ENCODE measurements at regions not wholly inside any gene's neighbourhood (a gene's known extent, or its start where the extent isn't known, plus 50 kb on each side); places are given as distances from the start of the nearest gene placed in this dataset.

GRCh38 chr2:224198436-224198835, 159.3 kb upstream of the SERPINE2 start:
- DNase-seq, result no peak
- H3K9me3 ChIP-seq (replicated peaks; ENCODE audit: control insufficient read depth, low read depth, low read length), result no peaks in the 10 kb centered on the region
- no peak overlapping the region for H3K4me3 ChIP-seq (ENCODE audit: low read length)
- peaks cover 3% of the 10 kb centered on the region for H3K4me1 ChIP-seq (ENCODE audit: control insufficient read depth, insufficient read depth, low read length)
- H3K27me3 ChIP-seq (ENCODE audit: control insufficient read depth, insufficient read depth, low read length), result no peaks in the 10 kb centered on the region
- no peak overlapping the region for H3K27ac ChIP-seq (ENCODE audit: low read length)
- WGBS (ENCODE audit: insufficient coverage), result 80% methylated on average over 1 of the region's 5 CpGs
- H3K36me3 ChIP-seq (ENCODE audit: control insufficient read depth, insufficient read depth, low read length), result no peaks in the 10 kb centered on the region

DNA sequence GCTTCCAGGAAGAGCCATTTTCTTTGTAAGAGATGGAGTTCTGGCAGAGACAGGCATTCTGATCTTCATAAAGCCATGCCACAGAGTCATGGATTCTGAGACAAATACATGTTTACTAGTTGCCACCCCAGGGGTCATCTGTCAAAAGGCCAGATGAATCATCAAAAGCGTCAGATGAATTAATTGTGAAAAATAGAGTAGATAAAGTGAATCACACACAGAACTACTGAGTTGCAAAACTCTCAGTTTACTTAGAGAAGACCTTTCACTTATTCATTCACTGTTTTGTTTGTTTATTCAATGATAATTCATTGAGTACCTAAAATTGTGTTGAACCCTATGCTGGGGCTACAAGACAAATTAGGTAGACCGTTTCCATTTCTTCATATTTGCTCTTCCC, 157.7 kb upstream of the SERPINE2 start:
- WGBS (ENCODE audit: insufficient coverage), result no CpG with 5 or more reads among the region's 2 CpGs
- peak overlapping the region; percentile 79 for H3K27ac ChIP-seq (ENCODE audit: low read length)

DNA sequence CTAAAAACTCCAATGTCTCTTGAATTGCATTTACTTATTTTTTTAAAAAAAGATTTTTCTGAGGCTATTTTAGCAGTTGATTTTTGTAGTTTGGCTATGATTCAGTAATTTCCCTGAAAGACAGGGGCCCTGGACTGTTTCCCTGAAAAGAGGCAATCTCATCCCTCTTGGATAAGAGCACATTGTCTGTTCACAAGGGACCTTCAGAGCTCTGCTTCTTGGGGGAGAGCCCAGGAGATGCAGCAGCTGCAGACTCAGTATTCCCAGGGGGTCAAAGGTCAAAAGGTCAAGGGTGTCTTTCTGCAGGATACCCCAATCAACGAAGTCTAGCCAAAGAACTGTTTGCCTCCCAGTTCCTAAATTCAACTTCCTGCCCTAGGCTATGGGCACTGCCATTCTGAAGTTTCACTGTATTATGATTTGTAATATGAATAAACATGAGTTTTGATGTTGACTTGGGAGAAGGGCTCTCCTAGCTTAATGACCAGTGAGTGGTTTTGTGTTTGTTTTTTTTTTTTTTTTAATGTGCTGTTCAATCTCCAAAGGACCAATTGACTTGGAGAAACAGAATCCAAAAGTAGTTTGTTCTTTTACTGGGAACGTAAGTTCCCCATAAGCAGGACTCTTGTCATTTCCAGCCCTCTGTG, 157.0 kb upstream of the SERPINE2 start:
- H3K4me1 ChIP-seq (ENCODE audit: control insufficient read depth, insufficient read depth, low read length), result peaks cover 3% of the 10 kb centered on the region
- H3K9me3 ChIP-seq (replicated peaks; ENCODE audit: control insufficient read depth, low read depth, low read length), result no peaks in the 10 kb centered on the region
- DNase-seq, result peak; percentile 98
- no peaks in the 10 kb centered on the region for H3K27me3 ChIP-seq (ENCODE audit: control insufficient read depth, insufficient read depth, low read length)
- WGBS (ENCODE audit: insufficient coverage), result no CpG with 5 or more reads among the region's 2 CpGs
- H3K27ac ChIP-seq (ENCODE audit: low read length), result peak overlapping the region; percentile 79
- no peaks in the 10 kb centered on the region for H3K36me3 ChIP-seq (ENCODE audit: control insufficient read depth, insufficient read depth, low read length)
- H3K4me3 ChIP-seq (ENCODE audit: low read length), result no peak overlapping the region

More for the DNA sequence above, 157.7 kb upstream of the SERPINE2 start:
- Histone ChIP-seq H3K9me3 (replicated peaks; ENCODE audit: control insufficient read depth, low read depth, low read length) (no peaks in the 10 kb centered on the region), H3K36me3 (ENCODE audit: control insufficient read depth, insufficient read depth, low read length) (no peaks in the 10 kb centered on the region), H3K27me3 (ENCODE audit: control insufficient read depth, insufficient read depth, low read length) (no peaks in the 10 kb centered on the region), H3K4me1 (ENCODE audit: control insufficient read depth, insufficient read depth, low read length) (peaks cover 3% of the 10 kb centered on the region), H3K4me3 (ENCODE audit: low read length) (no peak overlapping the region)
- no peak for DNase-seq

DNA sequence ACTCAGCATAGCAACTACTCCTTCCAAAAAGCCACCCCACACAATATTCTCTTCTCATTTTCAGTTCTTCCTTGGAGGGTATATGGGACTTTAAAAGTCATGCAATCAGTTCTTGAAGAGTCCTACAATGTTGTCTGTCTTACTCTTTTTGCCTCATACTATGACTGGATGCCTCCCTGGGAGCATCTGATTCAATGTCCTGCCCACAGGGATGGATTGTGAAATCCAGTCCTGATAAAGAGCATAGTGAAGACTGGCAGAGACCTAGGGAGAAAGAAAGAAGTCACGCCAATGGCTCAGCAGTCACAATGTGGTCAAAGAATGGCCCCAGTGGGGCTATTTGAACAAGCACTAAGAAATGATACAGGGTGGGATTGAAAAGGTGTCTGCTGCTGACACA, 155.1 kb upstream of the SERPINE2 start:
- Histone ChIP-seq H3K36me3 (ENCODE audit: control insufficient read depth, insufficient read depth, low read length) (no peaks in the 10 kb centered on the region), H3K4me1 (ENCODE audit: control insufficient read depth, insufficient read depth, low read length) (peaks cover 6% of the 10 kb centered on the region), H3K27ac (ENCODE audit: low read length) (no peak overlapping the region), H3K9me3 (replicated peaks; ENCODE audit: control insufficient read depth, low read depth, low read length) (no peaks in the 10 kb centered on the region), H3K4me3 (ENCODE audit: low read length) (no peak overlapping the region), H3K27me3 (ENCODE audit: control insufficient read depth, insufficient read depth, low read length) (no peaks in the 10 kb centered on the region)
- DNase-seq, result no peak
- WGBS (ENCODE audit: insufficient coverage), result 100% methylated on average over 1 of the region's 1 CpG

DNA sequence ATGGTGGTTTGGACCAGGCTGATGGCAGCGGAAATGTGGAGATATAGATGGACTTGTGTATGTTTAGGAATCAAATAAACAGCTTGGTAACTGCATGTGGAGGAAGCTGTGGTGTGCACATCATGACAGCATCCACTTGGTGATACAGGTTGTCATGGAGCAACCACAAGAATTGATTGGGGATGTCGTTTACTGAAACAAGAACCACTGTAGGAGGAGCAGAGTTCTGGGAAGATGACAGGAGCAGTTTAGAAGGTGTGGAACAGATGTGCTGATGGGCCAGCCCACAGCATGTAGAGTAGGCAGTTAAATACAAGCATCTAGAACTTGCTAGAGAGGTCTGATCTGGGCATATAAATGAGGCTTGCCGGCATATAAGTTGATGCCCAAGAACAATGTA, 152.4 kb upstream of the SERPINE2 start:
- no peak overlapping the region for H3K4me3 ChIP-seq (ENCODE audit: low read length)
- DNase-seq, result no peak
- H3K9me3 ChIP-seq (replicated peaks; ENCODE audit: control insufficient read depth, low read depth, low read length), result no peaks in the 10 kb centered on the region
- H3K36me3 ChIP-seq (ENCODE audit: control insufficient read depth, insufficient read depth, low read length), result no peaks in the 10 kb centered on the region
- no peaks in the 10 kb centered on the region for H3K27me3 ChIP-seq (ENCODE audit: control insufficient read depth, insufficient read depth, low read length)
- 92% methylated on average over 3 of the region's 3 CpGs for WGBS (ENCODE audit: insufficient coverage)
- peaks cover 6% of the 10 kb centered on the region for H3K4me1 ChIP-seq (ENCODE audit: control insufficient read depth, insufficient read depth, low read length)
- H3K27ac ChIP-seq (ENCODE audit: low read length), result no peak overlapping the region

DNA sequence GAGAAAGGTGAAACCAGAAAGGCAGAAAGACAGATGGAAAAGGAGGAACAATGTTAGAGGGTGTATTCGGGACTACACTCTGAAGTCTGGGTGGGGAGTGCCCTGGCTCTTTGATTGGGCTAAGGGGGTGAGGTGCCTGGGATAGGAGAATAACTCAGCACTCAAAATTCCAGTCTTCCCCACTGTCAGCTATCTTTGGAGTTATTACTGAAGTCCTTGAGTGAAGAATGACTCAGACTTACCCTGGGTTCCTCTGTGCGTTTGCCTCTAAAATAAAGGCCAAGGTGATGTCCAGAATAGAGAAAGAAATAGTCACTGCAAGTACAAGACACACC, 151.8 kb upstream of the SERPINE2 start:
- Histone ChIP-seq H3K27ac (ENCODE audit: low read length) (peak overlapping the region; percentile 7), H3K4me3 (ENCODE audit: low read length) (no peak overlapping the region), H3K36me3 (ENCODE audit: control insufficient read depth, insufficient read depth, low read length) (no peaks in the 10 kb centered on the region), H3K27me3 (ENCODE audit: control insufficient read depth, insufficient read depth, low read length) (no peaks in the 10 kb centered on the region), H3K9me3 (replicated peaks; ENCODE audit: control insufficient read depth, low read depth, low read length) (no peaks in the 10 kb centered on the region), H3K4me1 (ENCODE audit: control insufficient read depth, insufficient read depth, low read length) (peaks cover 4% of the 10 kb centered on the region)
- no peak for DNase-seq
- 38% methylated on average over 2 of the region's 2 CpGs for WGBS (ENCODE audit: insufficient coverage)

GRCh38 chr2:224190234-224190935, 151.3 kb upstream of the SERPINE2 start:
- WGBS (ENCODE audit: insufficient coverage), result 36% methylated on average over 2 of the region's 2 CpGs
- DNase-seq, result peak; percentile 81
- H3K4me1 ChIP-seq (ENCODE audit: control insufficient read depth, insufficient read depth, low read length), result peaks cover 3% of the 10 kb centered on the region

DNA sequence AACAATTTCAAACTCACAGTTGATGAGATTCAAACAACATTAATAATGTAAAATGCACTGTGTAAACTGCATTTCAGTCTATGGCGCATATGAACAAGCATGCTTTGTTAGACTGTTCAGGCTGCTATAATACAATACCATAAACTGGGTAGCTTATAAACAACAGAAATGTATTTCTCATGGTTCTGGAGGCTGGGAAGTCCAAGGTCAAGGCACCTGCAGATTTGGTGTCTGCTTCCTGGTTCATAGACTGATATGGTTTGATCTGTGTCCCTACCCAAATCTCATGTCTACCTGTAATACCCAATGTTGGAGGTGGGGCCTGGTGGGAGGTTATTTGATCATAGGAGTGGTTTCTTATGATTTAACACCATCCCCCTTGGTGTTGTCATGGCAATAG, 148.1 kb upstream of the SERPINE2 start:
- Histone ChIP-seq H3K4me3 (ENCODE audit: low read length) (no peak overlapping the region), H3K27me3 (ENCODE audit: control insufficient read depth, insufficient read depth, low read length) (no peaks in the 10 kb centered on the region), H3K9me3 (replicated peaks; ENCODE audit: control insufficient read depth, low read depth, low read length) (no peaks in the 10 kb centered on the region), H3K4me1 (ENCODE audit: control insufficient read depth, insufficient read depth, low read length) (peaks cover 5% of the 10 kb centered on the region), H3K36me3 (ENCODE audit: control insufficient read depth, insufficient read depth, low read length) (no peaks in the 10 kb centered on the region), H3K27ac (ENCODE audit: low read length) (no peak overlapping the region)
- no CpG with 5 or more reads among the region's 1 CpG for WGBS (ENCODE audit: insufficient coverage)
- no peak for DNase-seq

More at GRCh38 chr2:224190234-224190935, 151.3 kb upstream of the SERPINE2 start:
- Histone ChIP-seq H3K36me3 (ENCODE audit: control insufficient read depth, insufficient read depth, low read length) (no peaks in the 10 kb centered on the region), H3K27me3 (ENCODE audit: control insufficient read depth, insufficient read depth, low read length) (no peaks in the 10 kb centered on the region), H3K27ac (ENCODE audit: low read length) (peak overlapping the region; percentile 50), H3K4me3 (ENCODE audit: low read length) (no peak overlapping the region), H3K9me3 (replicated peaks; ENCODE audit: control insufficient read depth, low read depth, low read length) (no peaks in the 10 kb centered on the region)

- no CpG with 5 or more reads among the region's 4 CpGs for WGBS (ENCODE audit: insufficient coverage)
- DNase-seq, result no peak
- H3K27me3 ChIP-seq (ENCODE audit: control insufficient read depth, insufficient read depth, low read length), result no peaks in the 10 kb centered on the region
- no peak overlapping the region for H3K4me3 ChIP-seq (ENCODE audit: low read length)
- peaks cover 3% of the 10 kb centered on the region for H3K4me1 ChIP-seq (ENCODE audit: control insufficient read depth, insufficient read depth, low read length)
- H3K27ac ChIP-seq (ENCODE audit: low read length), result no peak overlapping the region
- H3K36me3 ChIP-seq (ENCODE audit: control insufficient read depth, insufficient read depth, low read length), result no peaks in the 10 kb centered on the region
- H3K9me3 ChIP-seq (replicated peaks; ENCODE audit: control insufficient read depth, low read depth, low read length), result no peaks in the 10 kb centered on the region
Observed at GRCh38 chr2:224185023-224185601, 146.0 kb upstream of the SERPINE2 start.

- WGBS (ENCODE audit: insufficient coverage), result 56% methylated on average over 3 of the region's 3 CpGs
- H3K4me3 ChIP-seq (ENCODE audit: low read length), result no peak overlapping the region
- no peaks in the 10 kb centered on the region for H3K36me3 ChIP-seq (ENCODE audit: control insufficient read depth, insufficient read depth, low read length)
Observed at GRCh38 chr2:224183086-224183485, 144.0 kb upstream of the SERPINE2 start.

More at GRCh38 chr2:224183086-224183485, 144.0 kb upstream of the SERPINE2 start:
- H3K4me1 ChIP-seq (ENCODE audit: control insufficient read depth, insufficient read depth, low read length), result peaks cover 9% of the 10 kb centered on the region
- no peak for DNase-seq
- no peak overlapping the region for H3K27ac ChIP-seq (ENCODE audit: low read length)
- no peaks in the 10 kb centered on the region for H3K27me3 ChIP-seq (ENCODE audit: control insufficient read depth, insufficient read depth, low read length)
- no peaks in the 10 kb centered on the region for H3K9me3 ChIP-seq (replicated peaks; ENCODE audit: control insufficient read depth, low read depth, low read length)
